ENCODE measurements at regions not wholly inside any gene's neighbourhood (a gene's known extent, or its start where the extent isn't known, plus 50 kb on each side); places are given as distances from the start of the nearest gene placed in this dataset.

- TF ChIP-seq CTCF (IDR thresholded peaks at IDR 0.05; ENCODE audit: insufficient read depth, low read depth, low read length) (no peak), EZH2 (IDR thresholded peaks at IDR 0.05; ENCODE audit: insufficient read depth, low read length) (no peak)
These were observed 76.0 kb downstream of the SC5D start for GRCh38 chr11:121368364-121369240.

Data from astrocyte (in vitro differentiated cells and primary cell).